GM21825 (cell line): ENCODE measurements at regions not wholly inside any gene's neighbourhood (a gene's known extent, or its start where the extent isn't known, plus 50 kb on each side); places are given as distances from the start of the nearest gene placed in this dataset.

ENCODE experiments used
- ATAC-seq: cut with Tn5 transposase; IDR thresholded peaks from one replicate; pipeline ENCODE4 v1.9.1; 2021; ENCODE audit warnings: mild to moderate bottlenecking, moderate library complexity; ENCODE audit not compliant: unreplicated experiment

GRCh38 chr5:5710471-5710870 lies 288.0 kb downstream of the ICE1 start:
- ATAC-seq, result no peak

DNA sequence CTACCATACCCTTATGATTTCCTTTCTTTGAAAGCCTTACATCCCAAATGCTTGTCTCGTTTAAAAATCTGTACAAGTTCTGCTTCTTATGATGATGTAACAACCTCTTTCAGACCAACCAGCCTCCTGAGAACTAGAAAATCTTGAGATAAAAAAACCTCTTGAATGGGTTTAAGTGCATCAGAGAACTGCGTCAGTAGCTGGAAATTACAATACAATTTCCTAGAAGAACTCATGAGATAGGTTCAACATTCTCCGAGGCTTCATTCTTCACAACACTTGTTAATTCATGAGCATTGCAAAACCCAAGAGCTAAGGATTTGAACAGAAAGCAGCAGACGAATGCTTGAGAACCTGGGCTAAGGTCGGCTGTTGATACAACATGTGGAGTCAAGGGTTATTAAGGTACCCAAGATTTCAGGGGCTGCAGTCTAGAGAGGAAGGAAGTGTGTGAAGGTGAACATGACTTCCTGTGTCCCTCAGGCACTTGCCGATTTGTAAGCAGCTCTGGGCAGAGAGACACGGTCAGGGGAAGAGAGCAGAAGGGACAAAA lies 286.0 kb downstream of the ICE1 start:
- ATAC-seq, result no peak

DNA sequence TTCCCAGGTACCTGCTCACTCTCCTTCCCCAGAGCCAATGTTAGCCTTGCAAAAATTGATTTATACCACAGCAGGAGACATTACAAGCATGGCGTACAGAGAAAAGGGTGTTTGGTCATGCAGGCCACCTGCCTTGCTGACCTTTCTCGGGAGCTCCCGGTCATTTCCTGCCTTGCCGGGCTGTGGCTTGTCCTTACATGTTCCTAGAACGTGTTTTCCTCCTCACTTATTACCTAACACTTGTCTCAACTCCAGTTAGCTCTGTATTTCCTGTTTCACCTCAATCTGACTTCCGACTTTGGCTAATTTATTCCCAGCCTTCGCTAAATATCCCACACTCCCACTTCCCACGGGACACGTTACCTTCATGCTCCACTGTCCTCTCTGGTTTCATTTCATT lies 282.5 kb downstream of the ICE1 start:
- ATAC-seq, result no peak

DNA sequence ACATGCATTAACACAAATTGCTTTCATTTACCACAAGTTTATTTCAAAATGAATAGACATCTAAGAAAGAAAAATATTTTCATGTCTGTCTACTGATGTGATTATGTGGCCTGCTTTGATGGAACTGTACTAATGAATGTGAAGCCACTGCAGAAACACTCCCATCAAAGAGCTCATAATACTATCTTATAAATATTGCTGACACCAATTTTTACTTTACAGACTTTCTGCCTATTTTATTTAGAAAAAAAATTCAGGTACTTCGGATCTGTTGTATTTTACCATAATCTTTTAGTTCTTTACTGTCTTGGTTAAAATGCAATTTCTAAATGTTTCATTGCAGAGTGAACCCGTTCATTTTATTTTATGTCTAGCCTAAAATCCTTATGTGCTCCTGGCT lies 281.9 kb downstream of the ICE1 start:
- ATAC-seq, result no peak

- no peak for ATAC-seq
These were observed 280.5 kb downstream of the ICE1 start for GRCh38 chr5:5702934-5703333.

- no peak for ATAC-seq
These were observed 278.1 kb downstream of the ICE1 start for GRCh38 chr5:5700549-5700948.

DNA sequence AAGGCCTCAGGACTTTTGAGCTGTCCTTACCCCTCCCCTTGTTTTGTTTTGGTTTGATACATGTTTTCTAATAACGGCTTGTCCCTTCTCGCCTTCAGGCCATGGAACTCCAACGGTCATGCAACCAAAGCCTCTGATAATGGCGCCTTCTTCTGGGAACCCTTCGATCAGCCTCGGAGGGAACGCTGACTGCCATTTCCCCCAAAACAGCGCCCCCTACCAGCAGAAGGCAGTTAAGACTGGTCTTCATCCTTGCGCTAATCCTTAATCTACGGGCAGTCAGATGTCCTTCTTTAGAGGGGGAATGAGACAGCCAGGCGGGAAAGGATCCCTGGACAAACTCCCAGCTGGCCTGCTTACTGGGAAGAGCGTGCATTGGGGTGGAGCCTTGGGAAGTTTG lies 276.6 kb downstream of the ICE1 start:
- ATAC-seq, result no peak

GRCh38 chr5:5695266-5695665 lies 272.8 kb downstream of the ICE1 start:
- ATAC-seq, result no peak

DNA sequence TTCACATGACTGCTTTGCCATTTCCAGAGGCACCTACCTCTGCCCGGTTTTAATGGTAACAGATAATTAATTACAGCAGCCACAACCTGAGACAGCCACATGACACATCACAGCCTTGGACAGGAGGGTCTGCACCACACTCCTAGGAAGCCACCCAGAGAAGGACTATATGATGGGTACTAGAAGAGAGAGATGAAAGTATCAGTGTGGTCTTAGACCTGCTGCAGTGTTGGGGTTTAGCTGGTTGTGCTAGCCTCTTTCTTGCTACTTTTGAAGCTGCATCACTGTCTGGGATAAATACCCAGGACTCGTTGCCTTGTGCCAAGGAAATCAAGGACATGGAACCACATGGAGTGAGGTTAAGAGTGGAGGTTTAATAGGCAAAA lies 266.4 kb downstream of the ICE1 start:
- ATAC-seq, result no peak

GRCh38 chr5:5688194-5688924 lies 265.9 kb downstream of the ICE1 start:
- ATAC-seq, result no peak

DNA sequence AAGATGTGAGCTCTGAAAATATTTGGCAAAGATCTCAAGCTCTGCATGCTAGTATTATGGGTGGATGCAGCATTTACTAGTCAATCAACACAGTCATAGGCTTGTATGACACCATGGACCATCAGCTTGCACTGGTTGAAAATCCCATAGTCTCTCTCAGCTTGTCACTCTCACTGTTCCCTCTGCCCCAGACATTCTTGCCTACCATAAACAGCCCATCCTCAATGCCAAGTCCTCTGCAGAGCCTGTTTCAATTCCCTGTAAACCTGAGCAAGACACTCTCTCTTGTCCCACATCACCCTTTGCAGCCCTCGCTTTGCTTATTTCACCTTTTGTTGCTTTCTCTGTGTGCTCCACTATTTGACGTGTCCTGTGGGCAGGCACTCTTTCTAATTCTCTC lies 264.6 kb downstream of the ICE1 start:
- no peak for ATAC-seq

GRCh38 chr5:5686356-5686755 lies 263.9 kb downstream of the ICE1 start:
- no peak for ATAC-seq

DNA sequence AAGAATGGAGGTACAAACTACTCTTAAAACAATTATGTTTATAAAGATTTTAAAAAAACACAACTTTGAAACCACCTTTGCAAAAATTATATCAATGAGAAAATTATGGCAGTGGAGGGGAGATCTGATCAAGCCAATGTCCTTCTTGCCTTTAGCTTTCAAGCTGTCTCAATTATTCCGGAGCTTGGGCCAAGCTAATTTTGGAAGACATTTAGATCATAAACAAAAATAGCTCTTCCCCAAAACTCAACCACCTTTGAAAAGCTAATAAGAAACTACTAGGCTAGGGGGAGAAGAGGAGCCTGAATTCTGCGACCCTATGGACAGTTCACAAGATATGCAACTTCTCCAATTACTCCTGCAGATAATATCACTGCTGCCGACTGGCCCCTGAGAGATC lies 263.3 kb downstream of the ICE1 start:
- ATAC-seq, result no peak

- ATAC-seq, result no peak
These were observed 260.7 kb downstream of the ICE1 start for GRCh38 chr5:5683174-5683573.

GRCh38 chr5:5678909-5679308 lies 256.4 kb downstream of the ICE1 start:
- ATAC-seq, result no peak

DNA sequence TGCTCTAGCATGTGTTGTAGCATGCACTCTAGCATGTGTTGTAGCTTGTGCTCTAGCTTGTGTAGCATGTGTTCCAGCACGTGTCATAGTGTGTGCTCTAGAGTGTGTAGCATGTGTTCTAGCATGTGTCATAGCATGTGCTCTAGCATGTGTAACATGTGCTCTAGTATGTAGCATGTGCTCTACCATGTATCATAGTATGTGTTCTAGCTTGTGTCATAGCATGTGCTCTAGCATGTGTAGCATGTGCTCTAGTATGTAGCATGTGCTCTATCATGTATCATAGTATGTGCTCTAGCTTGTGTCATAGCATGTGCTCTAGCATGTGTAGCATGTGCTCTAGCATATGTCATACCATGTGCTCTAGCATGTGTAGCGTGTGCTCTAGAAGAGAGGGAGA lies 255.3 kb downstream of the ICE1 start:
- ATAC-seq, result no peak

- no peak for ATAC-seq
These were observed 253.7 kb downstream of the ICE1 start for GRCh38 chr5:5676218-5676617.

GRCh38 chr5:5675511-5675910 lies 253.0 kb downstream of the ICE1 start:
- no peak for ATAC-seq

GRCh38 chr5:5671823-5672222 lies 249.3 kb downstream of the ICE1 start:
- ATAC-seq, result no peak

DNA sequence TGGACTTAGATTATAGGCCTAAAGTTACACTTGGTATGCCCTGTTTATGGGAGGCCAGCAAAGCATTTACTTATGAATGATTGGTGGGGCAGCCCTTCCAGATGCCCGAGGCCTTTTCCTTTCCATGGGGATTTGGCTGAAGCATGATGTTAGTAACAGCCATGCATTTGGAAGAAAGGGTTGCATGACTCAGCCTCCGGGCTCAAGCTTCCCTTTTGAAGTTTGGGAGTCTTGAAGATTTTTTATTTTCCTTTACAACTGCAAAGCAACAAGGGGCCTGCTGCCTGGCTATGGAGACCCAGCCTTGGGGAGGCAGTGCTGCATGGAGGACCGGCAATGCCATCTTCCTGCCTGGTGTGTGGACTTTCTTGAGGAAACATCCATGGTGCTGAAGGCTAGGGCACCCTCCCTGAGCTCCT lies 244.7 kb downstream of the ICE1 start:
- no peak for ATAC-seq

- no peak for ATAC-seq
These were observed 243.9 kb downstream of the ICE1 start for GRCh38 chr5:5666369-5666768.

DNA sequence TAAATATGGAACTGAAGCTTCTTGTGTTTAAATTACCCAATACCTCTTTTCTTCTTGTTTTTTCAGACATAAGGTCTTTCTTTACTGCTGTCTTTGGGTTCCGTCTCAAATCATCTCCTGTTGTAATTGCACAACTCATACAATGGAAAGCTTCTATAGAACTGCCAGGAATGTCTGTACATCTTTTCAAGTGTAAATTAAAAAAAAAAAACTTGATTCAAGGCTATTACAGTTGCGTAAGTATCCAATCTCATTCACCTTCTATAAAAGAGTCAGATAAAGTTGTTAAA lies 243.5 kb downstream of the ICE1 start:
- no peak for ATAC-seq
